OCI-M1 (cell line): ENCODE measurements at regions not wholly inside any gene's neighbourhood (a gene's known extent, or its start where the extent isn't known, plus 50 kb on each side); places are given as distances from the start of the nearest gene placed in this dataset.
"Not testable (repeated sequence)": the region's sequence is repeated elsewhere in the genome, so short reads cannot be mapped to it uniquely, and the experiment has no call there.

Experiments used
- DNase-seq: peaks from one replicate; lab custom pipeline; 2025; lab: John Stamatoyannopoulos, UW

GRCh38 chr3:112736805-112737566 is 96.0 kb upstream of the CCDC80 start:
- DNase-seq = peak; percentile 34

GRCh38 chr3:112736386-112736785 is 95.4 kb upstream of the CCDC80 start:
- DNase-seq = no peak

GRCh38 chr3:112735926-112736325 is 95.0 kb upstream of the CCDC80 start:
- DNase-seq = no peak

GRCh38 chr3:112734736-112735350 is 93.9 kb upstream of the CCDC80 start:
- DNase-seq = peak; percentile 89

GRCh38 chr3:112734171-112734570 is 93.2 kb upstream of the CCDC80 start:
- no peak for DNase-seq

- DNase-seq = peak; percentile 4
Observed at GRCh38 chr3:112730210-112730609, 89.3 kb upstream of the CCDC80 start.

- no peak for DNase-seq
Observed at GRCh38 chr3:112721231-112721630, 80.3 kb upstream of the CCDC80 start.

- no peak for DNase-seq
Observed at GRCh38 chr3:112718967-112719366, 78.0 kb upstream of the CCDC80 start.

GRCh38 chr3:112718516-112718915 is 77.6 kb upstream of the CCDC80 start:
- no peak for DNase-seq

- DNase-seq = no peak
Observed at GRCh38 chr3:112709911-112710310, 69.0 kb upstream of the CCDC80 start.

GRCh38 chr3:112699436-112699978 is 58.6 kb upstream of the CCDC80 start:
- DNase-seq = no peak

GRCh38 chr3:112698442-112698841 is 57.5 kb upstream of the CCDC80 start:
- DNase-seq = peak; percentile 64

GRCh38 chr3:112696244-112696643 is 55.3 kb upstream of the CCDC80 start:
- not testable (repeated sequence) for DNase-seq

GRCh38 chr3:112695377-112696108 is 54.6 kb upstream of the CCDC80 start:
- not testable (repeated sequence) for DNase-seq

GRCh38 chr3:112694906-112695305 is 54.0 kb upstream of the CCDC80 start:
- DNase-seq = not testable (repeated sequence)

- DNase-seq = no peak
Observed at GRCh38 chr3:112693186-112693585, 52.2 kb upstream of the CCDC80 start.
